H1 (cell line): ENCODE measurements at regions not wholly inside any gene's neighbourhood (a gene's known extent, or its start where the extent isn't known, plus 50 kb on each side); places are given as distances from the start of the nearest gene placed in this dataset.

Experiments
- BRCA1 ChIP-seq: IDR thresholded peaks from 2 replicates; pipeline ENCODE4 v1.6.1; 2012; ENCODE audit warnings: low read depth, low read length, improper control_type of control experiment
- CBX5 ChIP-seq: fragments of 300-800, 300-1000 bp; sonication (generic); IDR thresholded peaks from 2 replicates; pipeline ENCODE4 v1.7.1; 2016; ENCODE audit warnings: antibody characterized with exemption, low read length, low read depth
- EP300 ChIP-seq, 2 experiments: IDR thresholded peaks; 1 replicate in 1 of 2; 2 replicates in 1 of 2; pipeline ENCODE4 v1.6.1; 2011 to 2012; ENCODE audit warnings: low read depth in 2 of 2, low read length in 2 of 2, mild to moderate bottlenecking in 2 of 2, borderline replicate concordance in 1 of 2, inconsistent platforms in 1 of 2, moderate library complexity in 1 of 2
- HDAC6 ChIP-seq: IDR thresholded peaks from one replicate; pipeline ENCODE4 v1.7.1; 2012; ENCODE audit warnings: low read depth, mild to moderate bottlenecking, inconsistent platforms, low read length, moderate library complexity
- JUND ChIP-seq: IDR thresholded peaks from 2 replicates; pipeline ENCODE4 v1.6.1; 2011; ENCODE audit warnings: mild to moderate bottlenecking, improper control_type of control experiment, low read length
- POLR2A ChIP-seq, 2 experiments: IDR thresholded peaks; 1 replicate in 1 of 2; 2 replicates in 1 of 2; pipeline ENCODE4 v1.6.1; 2011; ENCODE audit warnings: low read depth in 2 of 2, low read length in 2 of 2, mild to moderate bottlenecking in 2 of 2; ENCODE audit errors: control extremely low read depth in 1 of 2
- SP2 ChIP-seq: IDR thresholded peaks from 2 replicates; pipeline ENCODE4 v1.6.1; 2012; ENCODE audit warnings: mild to moderate bottlenecking, low read length, inconsistent platforms
- SRF ChIP-seq: IDR thresholded peaks from 2 replicates; pipeline ENCODE4 v1.6.1; 2011; ENCODE audit warnings: mild to moderate bottlenecking, low read depth, low read length, moderate library complexity
- TAF1 ChIP-seq: IDR thresholded peaks from 2 replicates; pipeline ENCODE4 v1.6.1; 2011; ENCODE audit warnings: mild to moderate bottlenecking, low read depth, low read length
- TF ChIP-seq, protein P1 (sequence below), 3 experiments: IDR thresholded peaks; 1 replicate in 2 of 3; 2 replicates in 1 of 3; pipeline versions ENCODE4 v1.5.1 to v1.6.1; 2011; ENCODE audit warnings: low read length in 3 of 3, mild to moderate bottlenecking in 3 of 3, inconsistent platforms in 2 of 3, low read depth in 1 of 3, moderate library complexity in 1 of 3; ENCODE audit not compliant: insufficient read depth in 1 of 3; ENCODE audit errors: control extremely low read depth in 1 of 3

DNA sequence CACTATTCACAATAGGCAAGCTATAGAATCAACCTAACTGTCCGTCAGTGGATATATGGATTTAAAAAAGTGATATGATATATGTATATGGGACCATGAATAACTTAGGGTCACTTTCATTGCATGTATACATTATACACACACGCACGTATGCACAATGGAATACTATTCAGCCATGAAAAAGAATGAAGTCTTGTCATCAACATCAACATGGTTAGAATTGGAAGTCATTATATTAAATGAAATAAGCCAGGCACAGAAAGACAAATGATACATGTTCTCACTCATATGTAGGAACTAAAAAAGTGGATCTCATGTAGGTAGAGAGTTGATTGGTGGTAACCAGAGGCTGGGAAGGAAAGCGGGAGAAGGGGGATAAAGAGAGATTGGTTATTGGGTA is 234.3 kb downstream of the VRK1 start:
- TF ChIP-seq CBX5 (no peak), TAF1 (no peak), SP2 (no peak), SRF (no peak), BRCA1 (no peak), EP300 (IDR thresholded peaks at IDR 0.05; ENCODE audit: borderline replicate concordance in 1 of 2, low read depth in 2 of 2, low read length in 2 of 2) (no peak), JUND (no peak), POLR2A (IDR thresholded peaks at IDR 0.05; ENCODE audit: control extremely low read depth in 1 of 2, low read depth in 2 of 2, low read length in 2 of 2) (no peak), HDAC6 (no peak)
- TF ChIP-seq, protein P1, sequence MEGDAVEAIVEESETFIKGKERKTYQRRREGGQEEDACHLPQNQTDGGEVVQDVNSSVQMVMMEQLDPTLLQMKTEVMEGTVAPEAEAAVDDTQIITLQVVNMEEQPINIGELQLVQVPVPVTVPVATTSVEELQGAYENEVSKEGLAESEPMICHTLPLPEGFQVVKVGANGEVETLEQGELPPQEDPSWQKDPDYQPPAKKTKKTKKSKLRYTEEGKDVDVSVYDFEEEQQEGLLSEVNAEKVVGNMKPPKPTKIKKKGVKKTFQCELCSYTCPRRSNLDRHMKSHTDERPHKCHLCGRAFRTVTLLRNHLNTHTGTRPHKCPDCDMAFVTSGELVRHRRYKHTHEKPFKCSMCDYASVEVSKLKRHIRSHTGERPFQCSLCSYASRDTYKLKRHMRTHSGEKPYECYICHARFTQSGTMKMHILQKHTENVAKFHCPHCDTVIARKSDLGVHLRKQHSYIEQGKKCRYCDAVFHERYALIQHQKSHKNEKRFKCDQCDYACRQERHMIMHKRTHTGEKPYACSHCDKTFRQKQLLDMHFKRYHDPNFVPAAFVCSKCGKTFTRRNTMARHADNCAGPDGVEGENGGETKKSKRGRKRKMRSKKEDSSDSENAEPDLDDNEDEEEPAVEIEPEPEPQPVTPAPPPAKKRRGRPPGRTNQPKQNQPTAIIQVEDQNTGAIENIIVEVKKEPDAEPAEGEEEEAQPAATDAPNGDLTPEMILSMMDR (IDR thresholded peaks at IDR 0.05; ENCODE audit: control extremely low read depth in 1 of 3, insufficient read depth in 1 of 3, low read depth in 1 of 3, low read length in 3 of 3): no peak
